Spleen (tissue), 11 donors: ENCODE measurements at regions not wholly inside any gene's neighbourhood (a gene's known extent, or its start where the extent isn't known, plus 50 kb on each side); places are given as distances from the start of the nearest gene placed in this dataset.

ENCODE experiments used
- DNase-seq: peaks from one replicate; pipeline ENCODE4 v3.0.0-alpha.2; 2020
- H3K27ac ChIP-seq, 8 donors: fragments of 200-600 bp; sonication (generic) in 7 of 8; 1 replicate in 4 of 8; 2 replicates in 4 of 8; pipeline versions ENCODE4 v1.5.0 to v1.8.0; 2016 to 2021; ENCODE audit warnings: inconsistent platforms in 4 of 8, mild to moderate bottlenecking in 4 of 8, moderate library complexity in 1 of 8
- H3K27me3 ChIP-seq, 7 donors: fragments of 200-600 bp; sonication (generic) in 6 of 7; replicated peaks in 1 of 7; 1 replicate in 4 of 7; 2 replicates in 3 of 7; pipeline versions ENCODE4 v1.5.0 to v1.8.0; 2016 to 2021; ENCODE audit warnings: inconsistent platforms in 3 of 7, mild to moderate bottlenecking in 1 of 7
- H3K36me3 ChIP-seq, 6 donors: fragments of 200-600 bp; sonication (generic) in 5 of 6; 1 replicate in 4 of 6; 2 replicates in 2 of 6; pipeline versions ENCODE4 v1.5.0 to v1.8.0; 2016 to 2021; ENCODE audit warnings: inconsistent platforms in 2 of 6
- H3K4me1 ChIP-seq, 6 donors: fragments of 200-600 bp; sonication (generic) in 5 of 6; 1 replicate in 3 of 6; 2 replicates in 3 of 6; pipeline versions ENCODE4 v1.5.0 to v1.8.0; 2016 to 2021; ENCODE audit warnings: inconsistent platforms in 3 of 6
- H3K4me3 ChIP-seq, 8 donors: fragments of 200-600 bp; sonication (generic) in 7 of 8; 1 replicate in 4 of 8; 2 replicates in 4 of 8; pipeline versions ENCODE4 v1.5.0 to v1.8.0; 2016 to 2021; ENCODE audit warnings: inconsistent platforms in 4 of 8, mild to moderate bottlenecking in 4 of 8, moderate library complexity in 2 of 8
- H3K9me3 ChIP-seq, 8 donors: fragments of 200-600 bp; sonication (generic) in 7 of 8; 1 replicate in 4 of 8; 2 replicates in 4 of 8; pipeline versions ENCODE4 v1.5.0 to v1.8.0; 2016 to 2021; ENCODE audit warnings: inconsistent platforms in 4 of 8
- POLR2A ChIP-seq, 3 donors: fragments of 450-650 bp; IDR thresholded peaks; one replicate each; pipeline ENCODE4 v1.5.1; 2017; ENCODE audit warnings: antibody characterized with exemption in 3 of 3, mild to moderate bottlenecking in 1 of 3
- POLR2AphosphoS5 ChIP-seq, 3 donors: sonication (generic); formaldehyde crosslinking; IDR thresholded peaks; one replicate each; pipeline ENCODE4 v1.5.1; 2017; ENCODE audit warnings: antibody characterized with exemption in 3 of 3
- WGBS, 5 donors: extraction: QIAGEN DNeasy Blood & Tissue Kit in 3 of 5; methylation state at CpG; one replicate each; pipeline versions ENCODE4 v1.1.5 to v1.1.7; 2013 to 2018; 5-methylcytosine and 5-hydroxymethylcytosine counted together
- intact Hi-C: fragments of 100-400 bp; cut with DNase I; formaldehyde crosslinking; loops from one replicate; pipeline ENCODE4 v1.15.0; 2023; ENCODE audit warnings: low total_unique reads
- TF ChIP-seq, protein P1 (sequence below), 11 experiments: fragments of 200-600 bp in 7 of 11; fragments of 450-650 bp in 4 of 11; sonication (generic) in 4 of 11; IDR thresholded peaks in 8 of 11; conservative IDR thresholded peaks in 3 of 11; 1 replicate in 7 of 11; 2 replicates in 4 of 11; pipeline versions ENCODE4 v1.4.0 to v1.8.0; 2016 to 2021; ENCODE audit warnings: antibody characterized with exemption in 11 of 11, inconsistent platforms in 4 of 11, mild to moderate bottlenecking in 1 of 11
- donor health status: healthy with polysubstance abuse.
- donor health status: DM: no; HTN: no; CAD: no; lungs with moderate emphysema.
- donor health status: DM: no; HTN: no; CAD: no.
- donor health status: Bipolar disorder and iron deficiency.
- donor health status: healthy.
- donor health status: DM: no; HTN: no; CAD: no.
- donor health status: DM: yes; HTN: yes; CAD: no.

DNA sequence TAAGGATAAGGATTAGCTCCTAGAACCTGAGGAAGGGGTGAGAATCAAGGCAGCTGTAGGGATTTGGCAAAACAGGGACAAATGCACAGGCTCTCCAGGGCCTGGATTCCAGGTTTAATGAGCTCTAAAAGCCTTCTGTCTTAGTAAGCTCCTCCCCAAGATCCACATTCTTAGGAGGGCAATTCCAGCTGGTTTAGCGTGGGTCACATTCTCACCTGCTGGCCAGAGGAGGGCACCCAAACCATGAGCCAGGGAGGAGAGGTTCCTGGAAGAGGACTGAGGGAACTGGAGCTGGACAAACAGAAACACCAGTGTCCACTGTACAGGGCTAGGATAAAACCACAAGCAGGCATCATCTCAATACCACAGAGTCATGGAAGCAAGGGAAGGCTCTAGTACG is 480.0 kb downstream of the CCDC171 start:
- H3K9me3 ChIP-seq = no peaks in the 10 kb centered on the region
- DNase-seq = no peak
- H3K4me1 ChIP-seq = no peaks in the 10 kb centered on the region
- H3K27me3 ChIP-seq = no peaks in the 10 kb centered on the region
- 78 to 91% (median 90%) methylated on average over 2 of the region's 2 CpGs for WGBS, 5 donors
- no peak overlapping the region for H3K27ac ChIP-seq
- no peak overlapping the region for H3K4me3 ChIP-seq
- H3K36me3 ChIP-seq = no peaks in the 10 kb centered on the region
- TF ChIP-seq POLR2A (IDR thresholded peaks at IDR 0.05) (no peak), POLR2AphosphoS5 (IDR thresholded peaks at IDR 0.05) (no peak)
- TF ChIP-seq, protein P1, sequence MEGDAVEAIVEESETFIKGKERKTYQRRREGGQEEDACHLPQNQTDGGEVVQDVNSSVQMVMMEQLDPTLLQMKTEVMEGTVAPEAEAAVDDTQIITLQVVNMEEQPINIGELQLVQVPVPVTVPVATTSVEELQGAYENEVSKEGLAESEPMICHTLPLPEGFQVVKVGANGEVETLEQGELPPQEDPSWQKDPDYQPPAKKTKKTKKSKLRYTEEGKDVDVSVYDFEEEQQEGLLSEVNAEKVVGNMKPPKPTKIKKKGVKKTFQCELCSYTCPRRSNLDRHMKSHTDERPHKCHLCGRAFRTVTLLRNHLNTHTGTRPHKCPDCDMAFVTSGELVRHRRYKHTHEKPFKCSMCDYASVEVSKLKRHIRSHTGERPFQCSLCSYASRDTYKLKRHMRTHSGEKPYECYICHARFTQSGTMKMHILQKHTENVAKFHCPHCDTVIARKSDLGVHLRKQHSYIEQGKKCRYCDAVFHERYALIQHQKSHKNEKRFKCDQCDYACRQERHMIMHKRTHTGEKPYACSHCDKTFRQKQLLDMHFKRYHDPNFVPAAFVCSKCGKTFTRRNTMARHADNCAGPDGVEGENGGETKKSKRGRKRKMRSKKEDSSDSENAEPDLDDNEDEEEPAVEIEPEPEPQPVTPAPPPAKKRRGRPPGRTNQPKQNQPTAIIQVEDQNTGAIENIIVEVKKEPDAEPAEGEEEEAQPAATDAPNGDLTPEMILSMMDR (IDR thresholded peaks at IDR 0.05 in 8 of 11, conservative IDR thresholded peaks at IDR 0.05 in 3 of 11) = no peak
- intact Hi-C loops = no loop called here

DNA sequence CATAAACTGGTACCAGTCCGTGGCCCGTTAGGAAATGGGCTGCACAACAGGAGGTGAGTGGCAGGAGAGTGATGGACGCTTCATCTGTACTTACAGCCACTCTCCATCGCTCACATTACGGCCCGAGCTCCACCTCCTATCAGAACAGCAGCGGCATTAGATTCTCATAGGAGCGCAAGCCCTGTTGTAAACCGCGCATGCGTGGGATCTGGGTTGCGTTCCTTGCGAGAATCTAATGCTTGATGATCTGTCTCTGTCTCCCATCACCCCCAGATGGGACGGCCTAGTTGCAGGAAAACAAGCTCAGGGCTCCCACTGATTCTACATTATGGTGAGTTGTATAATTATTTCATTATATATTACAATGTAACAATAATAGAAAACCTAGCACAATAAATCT is 480.4 kb downstream of the CCDC171 start:
- H3K27ac ChIP-seq = no peak overlapping the region
- DNase-seq = no peak
- H3K4me3 ChIP-seq = no peak overlapping the region
- 89 to 96% (median 91%) methylated on average over 13 to 14 of the region's 14 CpGs for WGBS, 5 donors
- intact Hi-C loops = no loop called here
- TF ChIP-seq POLR2A (IDR thresholded peaks at IDR 0.05) (no peak), POLR2AphosphoS5 (IDR thresholded peaks at IDR 0.05) (no peak)
- TF ChIP-seq, protein P1 (IDR thresholded peaks at IDR 0.05 in 8 of 11, conservative IDR thresholded peaks at IDR 0.05 in 3 of 11) = no peak
- H3K9me3 ChIP-seq = no peaks in the 10 kb centered on the region
- no peaks in the 10 kb centered on the region for H3K4me1 ChIP-seq
- H3K27me3 ChIP-seq = no peaks in the 10 kb centered on the region
- no peaks in the 10 kb centered on the region for H3K36me3 ChIP-seq

DNA sequence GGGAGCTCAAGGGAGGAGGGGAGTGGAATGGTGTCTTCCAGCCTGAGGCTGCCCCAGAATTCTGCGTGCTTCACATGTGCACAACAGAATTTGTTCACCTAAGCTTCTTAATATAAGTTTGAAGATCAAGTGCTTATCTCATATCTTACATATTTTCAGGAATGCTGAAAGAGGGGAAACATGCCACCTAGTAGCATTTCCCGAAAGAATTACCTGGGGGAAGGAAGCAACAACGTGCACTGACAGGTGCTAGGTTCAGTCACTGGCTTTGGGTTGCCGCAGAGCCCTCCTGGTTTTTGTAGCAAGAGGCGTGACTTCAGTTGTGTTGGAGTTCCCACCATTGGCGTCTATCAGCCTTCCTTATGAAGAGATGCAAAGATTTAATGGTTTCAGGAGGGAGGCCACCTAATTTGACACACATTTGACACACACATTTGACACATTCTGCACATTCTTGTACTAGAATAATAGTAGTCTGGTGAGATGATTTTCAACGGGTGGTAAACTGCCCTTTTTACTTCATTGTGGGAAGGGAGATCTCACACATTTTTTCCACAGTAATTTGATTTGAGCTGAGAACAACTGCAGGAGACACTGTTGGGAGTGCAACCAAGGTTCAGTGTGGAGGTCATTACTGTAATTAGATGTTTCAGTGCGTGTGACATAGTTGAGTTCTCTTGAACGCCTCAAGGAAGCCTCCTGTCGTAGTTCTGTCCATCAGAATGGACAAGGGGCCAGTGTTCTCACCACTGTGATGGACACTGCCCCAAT is 481.3 kb downstream of the CCDC171 start:
- intact Hi-C loops = no loop called here
- Histone ChIP-seq H3K27ac (no peak overlapping the region), H3K36me3 (no peaks in the 10 kb centered on the region), H3K4me3 (no peak overlapping the region), H3K9me3 (no peaks in the 10 kb centered on the region), H3K27me3 (no peaks in the 10 kb centered on the region), H3K4me1 (no peaks in the 10 kb centered on the region)
- DNase-seq = no peak
- TF ChIP-seq, protein P1 (IDR thresholded peaks at IDR 0.05 in 8 of 11, conservative IDR thresholded peaks at IDR 0.05 in 3 of 11) = no peak
- TF ChIP-seq POLR2A (IDR thresholded peaks at IDR 0.05) = no peak
- TF ChIP-seq POLR2AphosphoS5 (IDR thresholded peaks at IDR 0.05) = no peak
- 80 to 95% (median 90%) methylated on average over 10 of the region's 10 CpGs for WGBS, 5 donors

DNA sequence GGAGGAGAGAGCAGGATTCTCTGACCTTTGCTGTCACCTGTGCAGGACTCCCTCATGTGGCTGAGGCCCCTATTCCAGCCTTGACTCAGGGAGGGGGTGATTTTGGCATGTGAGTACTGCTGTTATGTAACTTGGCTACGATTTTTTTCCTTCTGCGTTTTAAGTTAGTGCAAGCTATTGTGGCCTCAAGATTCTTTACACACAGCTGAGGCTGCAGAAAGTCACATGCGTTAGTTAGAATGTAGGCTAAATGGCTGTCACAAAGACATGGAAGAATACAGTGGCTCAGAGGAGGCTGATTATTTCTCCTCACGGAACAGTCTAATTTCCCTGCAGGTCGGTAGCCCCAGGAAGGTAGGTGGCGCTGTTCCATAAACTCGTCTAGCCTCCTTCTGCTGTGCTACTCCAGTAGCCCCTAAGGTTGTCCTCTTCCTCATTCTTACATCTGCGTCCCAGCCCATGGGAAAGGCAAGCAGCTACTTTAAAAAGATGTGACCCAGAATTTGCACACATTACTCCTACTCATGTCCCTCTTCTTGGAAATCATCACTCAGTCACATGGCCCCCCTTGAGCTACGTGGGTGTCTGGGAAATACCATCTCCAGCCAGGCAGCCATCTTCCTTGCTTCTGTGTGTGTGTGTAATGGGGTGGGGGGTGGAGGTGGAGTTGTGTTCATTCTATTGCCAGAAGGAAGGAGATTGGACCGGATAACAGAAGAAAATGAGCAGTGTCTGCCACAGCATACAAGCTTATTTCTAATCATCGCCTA is 486.6 kb downstream of the CCDC171 start:
- Histone ChIP-seq H3K9me3 (no peaks in the 10 kb centered on the region), H3K4me3 (no peak overlapping the region), H3K4me1 (no peaks in the 10 kb centered on the region), H3K36me3 (no peaks in the 10 kb centered on the region), H3K27ac (no peak overlapping the region), H3K27me3 (no peaks in the 10 kb centered on the region)
- TF ChIP-seq POLR2AphosphoS5 (IDR thresholded peaks at IDR 0.05) = no peak
- TF ChIP-seq, protein P1 (IDR thresholded peaks at IDR 0.05 in 8 of 11, conservative IDR thresholded peaks at IDR 0.05 in 3 of 11) = peak in 3 of 11 experiments; percentile 13 to 19 (median 13)
- no peak for DNase-seq
- 53 to 74% (median 62%) methylated on average over 11 of the region's 11 CpGs for WGBS, 5 donors
- intact Hi-C loops = no loop called here
